NCI-H2171 treated with DMSO at 0.1 percent for 48 hours (cell line): ENCODE measurements at regions not wholly inside any gene's neighbourhood (a gene's known extent, or its start where the extent isn't known, plus 50 kb on each side); places are given as distances from the start of the nearest gene placed in this dataset.

Experiments used
- DNase-seq: peaks from one replicate; lab custom pipeline; 2025; lab: John Stamatoyannopoulos, UW

- no peak for DNase-seq
Observed at GRCh38 chr11:11173316-11174025, 179.6 kb downstream of the CSNK2A3 start.

- DNase-seq: peak; percentile 67
Observed at GRCh38 chr11:11171854-11172253, 181.2 kb downstream of the CSNK2A3 start.

GRCh38 chr11:11171285-11171684 is 181.8 kb downstream of the CSNK2A3 start:
- DNase-seq: no peak

- DNase-seq: no peak
Observed at GRCh38 chr11:11170352-11171084, 182.5 kb downstream of the CSNK2A3 start.

GRCh38 chr11:11169715-11170351 is 183.2 kb downstream of the CSNK2A3 start:
- DNase-seq: no peak

- peak; percentile 1 for DNase-seq
Observed at GRCh38 chr11:11167806-11168205, 185.2 kb downstream of the CSNK2A3 start.

GRCh38 chr11:11164334-11164690 is 188.7 kb downstream of the CSNK2A3 start:
- no peak for DNase-seq

GRCh38 chr11:11163669-11164333 is 189.2 kb downstream of the CSNK2A3 start:
- no peak for DNase-seq

- DNase-seq: no peak
Observed at GRCh38 chr11:11163236-11163635, 189.8 kb downstream of the CSNK2A3 start.

- DNase-seq: no peak
Observed at GRCh38 chr11:11157185-11157584, 195.9 kb downstream of the CSNK2A3 start.

- DNase-seq: peak; percentile 0
Observed at GRCh38 chr11:11155962-11156815, 196.9 kb downstream of the CSNK2A3 start.

- DNase-seq: no peak
Observed at GRCh38 chr11:11152877-11153276, 200.2 kb downstream of the CSNK2A3 start.

GRCh38 chr11:11149671-11150459 is 203.2 kb downstream of the CSNK2A3 start:
- DNase-seq: no peak

- DNase-seq: no peak
Observed at GRCh38 chr11:11148596-11148995, 204.5 kb downstream of the CSNK2A3 start.

- DNase-seq: no peak
Observed at GRCh38 chr11:11148104-11148509, 204.9 kb downstream of the CSNK2A3 start.

GRCh38 chr11:11146830-11147229 is 206.2 kb downstream of the CSNK2A3 start:
- no peak for DNase-seq

GRCh38 chr11:11143849-11144248 is 209.2 kb downstream of the CSNK2A3 start:
- DNase-seq: no peak

GRCh38 chr11:11142430-11142829 is 210.6 kb downstream of the CSNK2A3 start:
- no peak for DNase-seq

GRCh38 chr11:11141065-11141464 is 212.0 kb downstream of the CSNK2A3 start:
- no peak for DNase-seq

GRCh38 chr11:11140510-11140909 is 212.5 kb downstream of the CSNK2A3 start:
- DNase-seq: no peak

- DNase-seq: no peak
Observed at GRCh38 chr11:11137339-11137738, 215.7 kb downstream of the CSNK2A3 start.
